ENCODE measurements at regions not wholly inside any gene's neighbourhood (a gene's known extent, or its start where the extent isn't known, plus 50 kb on each side); places are given as distances from the start of the nearest gene placed in this dataset.

DNA sequence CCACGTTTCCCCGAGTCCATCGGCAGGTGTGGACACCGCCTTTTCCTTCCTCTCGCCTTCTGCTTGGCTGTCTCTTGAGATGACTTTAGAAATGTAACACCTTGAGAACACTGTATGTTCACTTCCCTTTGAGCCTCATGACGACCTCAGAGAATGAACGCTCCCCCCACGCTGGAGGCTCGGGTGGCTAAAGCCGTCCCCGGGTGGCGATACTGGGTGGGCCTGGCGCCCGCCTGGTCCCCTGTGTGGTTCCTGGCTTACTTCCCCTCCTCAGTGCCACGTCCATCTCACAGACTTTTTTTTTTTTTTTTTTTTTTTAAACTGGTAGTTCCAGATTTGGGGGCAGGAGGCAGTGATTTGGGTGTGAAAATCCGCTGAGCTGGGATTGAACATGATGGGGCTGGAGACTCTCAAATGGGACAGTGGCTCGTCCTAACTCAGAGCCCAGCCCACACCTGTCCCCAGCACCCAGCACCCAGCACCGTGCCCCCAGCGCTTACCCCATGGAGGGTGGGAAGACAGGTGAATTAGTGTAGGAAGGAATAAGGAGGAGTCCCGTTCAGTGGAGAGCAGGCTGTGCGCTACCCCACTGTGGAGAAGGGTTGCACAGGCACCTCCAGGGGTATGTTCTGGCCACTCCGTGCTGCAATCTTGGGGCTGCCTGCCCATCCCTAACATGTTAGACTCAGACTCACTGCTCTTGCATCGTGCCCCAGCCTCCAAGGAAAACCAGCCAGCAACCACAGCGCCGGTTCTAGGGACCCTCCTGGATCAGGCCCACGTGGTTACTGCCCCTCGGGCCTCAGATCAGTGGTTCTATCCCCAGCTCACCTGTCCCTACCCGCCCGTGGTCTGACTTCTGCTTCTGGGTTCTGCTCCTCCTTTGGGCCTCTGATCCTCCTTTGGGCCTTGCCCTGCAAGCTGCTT lies 174.0 kb downstream of the ASB1 start:
- H3K4me3 ChIP-seq (ENCODE audit: low read depth, low read length) = no peak overlapping the region
- DNase-seq (ENCODE audit: low read depth) = no peak
- TF ChIP-seq, protein P1, sequence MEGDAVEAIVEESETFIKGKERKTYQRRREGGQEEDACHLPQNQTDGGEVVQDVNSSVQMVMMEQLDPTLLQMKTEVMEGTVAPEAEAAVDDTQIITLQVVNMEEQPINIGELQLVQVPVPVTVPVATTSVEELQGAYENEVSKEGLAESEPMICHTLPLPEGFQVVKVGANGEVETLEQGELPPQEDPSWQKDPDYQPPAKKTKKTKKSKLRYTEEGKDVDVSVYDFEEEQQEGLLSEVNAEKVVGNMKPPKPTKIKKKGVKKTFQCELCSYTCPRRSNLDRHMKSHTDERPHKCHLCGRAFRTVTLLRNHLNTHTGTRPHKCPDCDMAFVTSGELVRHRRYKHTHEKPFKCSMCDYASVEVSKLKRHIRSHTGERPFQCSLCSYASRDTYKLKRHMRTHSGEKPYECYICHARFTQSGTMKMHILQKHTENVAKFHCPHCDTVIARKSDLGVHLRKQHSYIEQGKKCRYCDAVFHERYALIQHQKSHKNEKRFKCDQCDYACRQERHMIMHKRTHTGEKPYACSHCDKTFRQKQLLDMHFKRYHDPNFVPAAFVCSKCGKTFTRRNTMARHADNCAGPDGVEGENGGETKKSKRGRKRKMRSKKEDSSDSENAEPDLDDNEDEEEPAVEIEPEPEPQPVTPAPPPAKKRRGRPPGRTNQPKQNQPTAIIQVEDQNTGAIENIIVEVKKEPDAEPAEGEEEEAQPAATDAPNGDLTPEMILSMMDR (IDR thresholded peaks at IDR 0.05; ENCODE audit: low read depth, low read length, missing control alignments) = no peak

DNA sequence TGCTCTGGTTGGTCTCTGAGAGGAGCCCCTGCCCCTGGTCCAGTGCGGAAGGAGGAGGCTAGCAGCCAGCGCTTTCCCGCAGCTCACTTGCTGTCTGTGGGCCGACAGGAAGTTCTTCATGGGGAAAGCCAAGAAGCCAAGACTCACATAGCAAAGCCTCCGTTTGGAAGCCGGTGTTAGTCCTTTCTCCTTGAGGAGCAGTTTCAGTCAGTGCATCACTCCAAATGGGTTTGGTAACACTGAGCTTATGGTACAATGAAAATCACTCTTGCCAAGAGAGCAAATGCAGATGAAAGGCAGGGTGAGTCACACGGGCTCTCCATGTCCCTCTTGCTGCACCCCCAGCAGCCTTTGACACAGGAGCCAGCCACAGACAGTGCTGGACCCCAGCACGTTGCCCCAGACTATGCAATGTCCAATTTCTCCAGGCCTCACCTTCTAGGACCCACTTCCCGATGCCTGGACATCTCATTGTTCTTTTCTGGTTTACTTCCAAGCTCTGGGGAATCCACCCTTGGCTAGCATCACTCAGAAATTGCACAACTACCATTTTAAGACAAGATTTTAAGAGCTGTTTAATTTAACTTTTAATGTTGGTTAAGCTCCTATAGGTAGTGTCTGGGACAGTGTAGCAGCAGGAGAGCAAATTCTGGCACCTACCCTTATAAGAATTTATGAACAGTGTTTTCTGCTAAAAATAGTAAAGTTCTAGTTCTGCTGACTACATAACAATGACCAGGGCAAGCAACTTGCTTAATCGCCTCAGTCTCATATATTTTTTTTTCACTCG lies 174.9 kb downstream of the ASB1 start:
- TF ChIP-seq, protein P1 (IDR thresholded peaks at IDR 0.05; ENCODE audit: low read depth, low read length, missing control alignments) = no peak
- DNase-seq (ENCODE audit: low read depth) = no peak
- no peak overlapping the region for H3K4me3 ChIP-seq (ENCODE audit: low read depth, low read length)

DNA sequence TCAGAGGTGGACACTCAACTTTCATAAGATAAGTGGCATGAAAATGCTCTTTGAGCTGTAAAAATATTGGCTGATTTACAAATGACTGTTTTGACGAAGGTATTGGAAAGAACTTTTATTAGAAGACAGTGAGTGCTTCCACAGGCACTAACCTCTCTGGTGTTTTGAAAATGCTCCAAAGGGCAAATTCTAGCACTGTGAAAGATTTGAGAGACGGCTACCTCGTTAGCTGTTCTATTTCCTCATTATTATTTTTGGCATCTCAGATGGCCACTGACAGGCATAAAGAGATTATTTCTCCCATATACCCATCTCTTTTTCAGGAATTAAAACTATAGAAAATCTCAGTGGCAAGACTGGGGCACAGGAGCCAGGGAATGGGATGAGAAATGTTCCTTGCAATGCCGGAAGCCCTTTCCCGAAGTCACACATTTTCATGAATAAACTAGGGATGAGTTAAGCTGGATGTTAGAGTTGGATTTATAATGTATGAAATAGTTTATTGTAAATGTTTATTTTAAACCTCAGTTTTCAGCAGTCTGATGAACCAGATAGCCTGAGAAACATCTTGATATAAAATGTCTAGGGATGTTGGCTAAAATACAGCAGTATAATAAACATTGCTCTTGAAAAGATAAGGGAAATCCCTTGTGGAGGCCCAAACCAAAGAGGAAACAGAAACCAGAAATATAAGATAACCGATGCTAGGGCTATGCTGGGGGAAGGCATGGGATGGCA lies 175.7 kb downstream of the ASB1 start:
- TF ChIP-seq, protein P1 (IDR thresholded peaks at IDR 0.05; ENCODE audit: low read depth, low read length, missing control alignments) = no peak
- no peak overlapping the region for H3K4me3 ChIP-seq (ENCODE audit: low read depth, low read length)
- no peak for DNase-seq (ENCODE audit: low read depth)

DNA sequence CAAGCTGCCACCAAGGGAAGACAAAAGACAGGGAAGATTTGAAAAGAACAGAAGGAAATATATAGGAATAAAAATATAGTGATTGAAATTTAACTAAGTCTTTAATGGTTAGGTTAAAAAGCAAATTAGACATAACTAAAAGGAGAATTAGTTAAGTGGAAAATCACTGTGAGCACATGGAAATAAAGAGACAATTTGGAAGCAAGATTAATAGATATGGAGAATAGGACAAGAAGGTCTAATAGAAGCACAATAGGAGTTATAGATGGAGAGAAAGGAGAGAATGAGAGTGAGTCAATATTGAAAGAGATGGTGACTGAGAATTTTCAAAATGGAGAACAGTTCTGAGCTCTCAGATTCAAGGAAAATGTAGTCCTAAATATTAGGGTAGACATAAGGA lies 176.9 kb downstream of the ASB1 start:
- DNase-seq (ENCODE audit: low read depth) = no peak
- TF ChIP-seq, protein P1 (IDR thresholded peaks at IDR 0.05; ENCODE audit: low read depth, low read length, missing control alignments) = no peak
- no peak overlapping the region for H3K4me3 ChIP-seq (ENCODE audit: low read depth, low read length)

DNA sequence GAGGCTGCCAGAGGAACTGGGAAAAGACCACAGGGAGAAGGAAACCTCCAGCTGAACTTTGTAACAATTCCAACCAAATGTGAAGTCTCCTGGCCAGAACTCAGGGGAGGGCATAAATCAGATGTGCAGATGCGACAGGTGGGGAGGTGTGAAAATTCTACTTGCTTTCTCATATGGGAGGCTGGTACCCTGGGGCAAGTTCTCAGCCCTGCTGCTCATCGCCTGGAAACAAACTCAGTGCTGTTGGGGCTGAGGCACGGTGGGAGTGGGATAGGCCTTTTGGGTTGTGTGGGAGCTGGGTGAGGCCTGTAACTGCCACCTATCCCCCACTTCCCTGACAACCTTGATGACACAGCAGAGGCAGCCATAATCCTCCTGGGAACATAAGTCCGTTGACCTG lies 179.6 kb downstream of the ASB1 start:
- DNase-seq (ENCODE audit: low read depth) = no peak
- no peak overlapping the region for H3K4me3 ChIP-seq (ENCODE audit: low read depth, low read length)
- TF ChIP-seq, protein P1 (IDR thresholded peaks at IDR 0.05; ENCODE audit: low read depth, low read length, missing control alignments) = no peak

- TF ChIP-seq, protein P1 (IDR thresholded peaks at IDR 0.05; ENCODE audit: low read depth, low read length, missing control alignments) = no peak
Measured at GRCh38 chr2:238613610-238614009, 186.9 kb downstream of the ASB1 start.

More at GRCh38 chr2:238613610-238614009, 186.9 kb downstream of the ASB1 start:
- no peak overlapping the region for H3K4me3 ChIP-seq (ENCODE audit: low read depth, low read length)
- DNase-seq (ENCODE audit: low read depth) = no peak
